Liver (tissue), 3 donors: ENCODE measurements at regions not wholly inside any gene's neighbourhood (a gene's known extent, or its start where the extent isn't known, plus 50 kb on each side); places are given as distances from the start of the nearest gene placed in this dataset.

Experiments used
- EGR1 ChIP-seq, 2 donors: IDR thresholded peaks; 2 replicates each; pipeline ENCODE4 v1.6.1; 2016 to 2018; ENCODE audit warnings: antibody characterized with exemption in 2 of 2, low read depth in 2 of 2
- JUND ChIP-seq, 2 donors: IDR thresholded peaks; 2 replicates each; pipeline ENCODE4 v1.6.1; 2016; ENCODE audit warnings: antibody characterized with exemption in 2 of 2
- NR2F2 ChIP-seq: IDR thresholded peaks from 2 replicates; pipeline ENCODE4 v1.6.1; 2016; ENCODE audit warnings: antibody characterized with exemption
- RAD21 ChIP-seq, 2 donors: IDR thresholded peaks; 2 replicates each; pipeline ENCODE4 v1.6.1; 2016; ENCODE audit warnings: antibody characterized with exemption in 2 of 2, mild to moderate bottlenecking in 2 of 2
- RXRA ChIP-seq, 2 donors: IDR thresholded peaks; 2 replicates each; pipeline ENCODE4 v1.6.1; 2017 to 2018; ENCODE audit warnings: antibody characterized with exemption in 2 of 2, mild to moderate bottlenecking in 1 of 2
- SP1 ChIP-seq: IDR thresholded peaks from 2 replicates; pipeline ENCODE4 v1.6.1; 2018; ENCODE audit warnings: antibody characterized with exemption, mild to moderate bottlenecking
- TAF1 ChIP-seq: conservative IDR thresholded peaks from 2 replicates; pipeline ENCODE4 v1.6.1; 2016; ENCODE audit warnings: antibody characterized with exemption, mild to moderate bottlenecking
- YY1 ChIP-seq: IDR thresholded peaks from 2 replicates; pipeline ENCODE4 v1.6.1; 2016; ENCODE audit warnings: antibody characterized with exemption, mild to moderate bottlenecking
- TF ChIP-seq, protein P1 (sequence below): fragments of 150-350 bp; IDR thresholded peaks from 2 replicates; pipeline ENCODE4 v1.5.1; 2017; ENCODE audit warnings: improper control_type of control experiment, low read depth, low read length; ENCODE audit not compliant: missing input control
- TF ChIP-seq, protein P2 (sequence below): IDR thresholded peaks from 2 replicates; pipeline ENCODE4 v1.6.1; 2016; ENCODE audit warnings: antibody characterized with exemption
- TF ChIP-seq, protein P3 (sequence below): IDR thresholded peaks from 2 replicates; pipeline ENCODE4 v1.6.1; 2016; ENCODE audit warnings: antibody characterized with exemption, mild to moderate bottlenecking
- TF ChIP-seq, protein P4 (sequence below): IDR thresholded peaks from 2 replicates; pipeline ENCODE4 v1.6.1; 2016; ENCODE audit warnings: antibody characterized with exemption
- donor health status: healthy.
- donor health status: healthy.

DNA sequence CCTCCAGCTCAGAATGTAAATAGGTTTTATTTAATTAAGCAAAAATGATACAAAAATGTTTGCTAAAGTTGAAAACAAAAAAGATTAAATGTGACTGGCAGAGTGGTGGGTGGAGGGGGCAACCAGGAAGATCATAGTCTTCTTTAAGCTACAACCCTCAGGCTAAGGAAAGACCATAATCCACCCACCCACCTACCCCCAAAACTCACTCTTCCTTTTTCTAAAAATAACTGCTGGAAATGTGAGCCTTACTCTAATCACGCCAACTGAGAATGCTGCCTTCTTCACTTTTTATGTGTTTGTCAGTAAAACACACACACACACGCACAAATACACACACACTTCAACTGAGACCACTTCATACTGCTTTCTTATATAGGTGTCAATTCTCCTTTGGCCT lies 230.0 kb upstream of the EGLN3 start:
- TF ChIP-seq, protein P1, sequence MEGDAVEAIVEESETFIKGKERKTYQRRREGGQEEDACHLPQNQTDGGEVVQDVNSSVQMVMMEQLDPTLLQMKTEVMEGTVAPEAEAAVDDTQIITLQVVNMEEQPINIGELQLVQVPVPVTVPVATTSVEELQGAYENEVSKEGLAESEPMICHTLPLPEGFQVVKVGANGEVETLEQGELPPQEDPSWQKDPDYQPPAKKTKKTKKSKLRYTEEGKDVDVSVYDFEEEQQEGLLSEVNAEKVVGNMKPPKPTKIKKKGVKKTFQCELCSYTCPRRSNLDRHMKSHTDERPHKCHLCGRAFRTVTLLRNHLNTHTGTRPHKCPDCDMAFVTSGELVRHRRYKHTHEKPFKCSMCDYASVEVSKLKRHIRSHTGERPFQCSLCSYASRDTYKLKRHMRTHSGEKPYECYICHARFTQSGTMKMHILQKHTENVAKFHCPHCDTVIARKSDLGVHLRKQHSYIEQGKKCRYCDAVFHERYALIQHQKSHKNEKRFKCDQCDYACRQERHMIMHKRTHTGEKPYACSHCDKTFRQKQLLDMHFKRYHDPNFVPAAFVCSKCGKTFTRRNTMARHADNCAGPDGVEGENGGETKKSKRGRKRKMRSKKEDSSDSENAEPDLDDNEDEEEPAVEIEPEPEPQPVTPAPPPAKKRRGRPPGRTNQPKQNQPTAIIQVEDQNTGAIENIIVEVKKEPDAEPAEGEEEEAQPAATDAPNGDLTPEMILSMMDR = no peak
- TF ChIP-seq RXRA (IDR thresholded peaks at IDR 0.05) (no peak), TAF1 (no peak), SP1 (no peak), EGR1 (IDR thresholded peaks at IDR 0.05; ENCODE audit: low read depth in 2 of 2) (no peak), YY1 (no peak), JUND (IDR thresholded peaks at IDR 0.05) (no peak), RAD21 (IDR thresholded peaks at IDR 0.05) (no peak), NR2F2 (no peak)
- TF ChIP-seq, protein P2, sequence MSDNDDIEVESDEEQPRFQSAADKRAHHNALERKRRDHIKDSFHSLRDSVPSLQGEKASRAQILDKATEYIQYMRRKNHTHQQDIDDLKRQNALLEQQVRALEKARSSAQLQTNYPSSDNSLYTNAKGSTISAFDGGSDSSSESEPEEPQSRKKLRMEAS = no peak
- TF ChIP-seq, protein P3, sequence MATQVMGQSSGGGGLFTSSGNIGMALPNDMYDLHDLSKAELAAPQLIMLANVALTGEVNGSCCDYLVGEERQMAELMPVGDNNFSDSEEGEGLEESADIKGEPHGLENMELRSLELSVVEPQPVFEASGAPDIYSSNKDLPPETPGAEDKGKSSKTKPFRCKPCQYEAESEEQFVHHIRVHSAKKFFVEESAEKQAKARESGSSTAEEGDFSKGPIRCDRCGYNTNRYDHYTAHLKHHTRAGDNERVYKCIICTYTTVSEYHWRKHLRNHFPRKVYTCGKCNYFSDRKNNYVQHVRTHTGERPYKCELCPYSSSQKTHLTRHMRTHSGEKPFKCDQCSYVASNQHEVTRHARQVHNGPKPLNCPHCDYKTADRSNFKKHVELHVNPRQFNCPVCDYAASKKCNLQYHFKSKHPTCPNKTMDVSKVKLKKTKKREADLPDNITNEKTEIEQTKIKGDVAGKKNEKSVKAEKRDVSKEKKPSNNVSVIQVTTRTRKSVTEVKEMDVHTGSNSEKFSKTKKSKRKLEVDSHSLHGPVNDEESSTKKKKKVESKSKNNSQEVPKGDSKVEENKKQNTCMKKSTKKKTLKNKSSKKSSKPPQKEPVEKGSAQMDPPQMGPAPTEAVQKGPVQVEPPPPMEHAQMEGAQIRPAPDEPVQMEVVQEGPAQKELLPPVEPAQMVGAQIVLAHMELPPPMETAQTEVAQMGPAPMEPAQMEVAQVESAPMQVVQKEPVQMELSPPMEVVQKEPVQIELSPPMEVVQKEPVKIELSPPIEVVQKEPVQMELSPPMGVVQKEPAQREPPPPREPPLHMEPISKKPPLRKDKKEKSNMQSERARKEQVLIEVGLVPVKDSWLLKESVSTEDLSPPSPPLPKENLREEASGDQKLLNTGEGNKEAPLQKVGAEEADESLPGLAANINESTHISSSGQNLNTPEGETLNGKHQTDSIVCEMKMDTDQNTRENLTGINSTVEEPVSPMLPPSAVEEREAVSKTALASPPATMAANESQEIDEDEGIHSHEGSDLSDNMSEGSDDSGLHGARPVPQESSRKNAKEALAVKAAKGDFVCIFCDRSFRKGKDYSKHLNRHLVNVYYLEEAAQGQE = no peak
- TF ChIP-seq, protein P4, sequence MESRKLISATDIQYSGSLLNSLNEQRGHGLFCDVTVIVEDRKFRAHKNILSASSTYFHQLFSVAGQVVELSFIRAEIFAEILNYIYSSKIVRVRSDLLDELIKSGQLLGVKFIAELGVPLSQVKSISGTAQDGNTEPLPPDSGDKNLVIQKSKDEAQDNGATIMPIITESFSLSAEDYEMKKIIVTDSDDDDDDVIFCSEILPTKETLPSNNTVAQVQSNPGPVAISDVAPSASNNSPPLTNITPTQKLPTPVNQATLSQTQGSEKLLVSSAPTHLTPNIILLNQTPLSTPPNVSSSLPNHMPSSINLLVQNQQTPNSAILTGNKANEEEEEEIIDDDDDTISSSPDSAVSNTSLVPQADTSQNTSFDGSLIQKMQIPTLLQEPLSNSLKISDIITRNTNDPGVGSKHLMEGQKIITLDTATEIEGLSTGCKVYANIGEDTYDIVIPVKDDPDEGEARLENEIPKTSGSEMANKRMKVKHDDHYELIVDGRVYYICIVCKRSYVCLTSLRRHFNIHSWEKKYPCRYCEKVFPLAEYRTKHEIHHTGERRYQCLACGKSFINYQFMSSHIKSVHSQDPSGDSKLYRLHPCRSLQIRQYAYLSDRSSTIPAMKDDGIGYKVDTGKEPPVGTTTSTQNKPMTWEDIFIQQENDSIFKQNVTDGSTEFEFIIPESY = no peak
